ENCODE measurements at regions not wholly inside any gene's neighbourhood (a gene's known extent, or its start where the extent isn't known, plus 50 kb on each side); places are given as distances from the start of the nearest gene placed in this dataset.
"Not testable (repeated sequence)": the region's sequence is repeated elsewhere in the genome, so short reads cannot be mapped to it uniquely, and the experiment has no call there.

DNA sequence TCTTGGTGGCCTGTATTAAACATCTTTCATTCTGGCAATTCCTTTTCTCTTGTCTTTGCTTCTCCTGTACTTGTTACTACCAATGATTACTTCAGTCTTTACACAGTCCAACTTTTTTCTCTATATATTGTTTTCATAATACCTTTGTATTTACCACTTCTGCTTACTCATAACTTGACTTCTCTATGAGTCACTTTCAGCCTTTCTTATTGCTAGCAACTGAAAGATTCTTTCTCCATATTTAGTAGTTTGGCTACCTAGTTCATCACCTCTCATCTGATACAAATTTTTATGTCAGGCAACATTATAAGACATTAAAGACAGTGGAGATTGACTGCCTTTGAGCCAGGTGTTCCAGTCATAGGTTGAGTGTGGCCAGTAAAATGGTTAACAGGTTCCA, 893.3 kb downstream of the NAP1L3 start:
- TF ChIP-seq, protein P1, sequence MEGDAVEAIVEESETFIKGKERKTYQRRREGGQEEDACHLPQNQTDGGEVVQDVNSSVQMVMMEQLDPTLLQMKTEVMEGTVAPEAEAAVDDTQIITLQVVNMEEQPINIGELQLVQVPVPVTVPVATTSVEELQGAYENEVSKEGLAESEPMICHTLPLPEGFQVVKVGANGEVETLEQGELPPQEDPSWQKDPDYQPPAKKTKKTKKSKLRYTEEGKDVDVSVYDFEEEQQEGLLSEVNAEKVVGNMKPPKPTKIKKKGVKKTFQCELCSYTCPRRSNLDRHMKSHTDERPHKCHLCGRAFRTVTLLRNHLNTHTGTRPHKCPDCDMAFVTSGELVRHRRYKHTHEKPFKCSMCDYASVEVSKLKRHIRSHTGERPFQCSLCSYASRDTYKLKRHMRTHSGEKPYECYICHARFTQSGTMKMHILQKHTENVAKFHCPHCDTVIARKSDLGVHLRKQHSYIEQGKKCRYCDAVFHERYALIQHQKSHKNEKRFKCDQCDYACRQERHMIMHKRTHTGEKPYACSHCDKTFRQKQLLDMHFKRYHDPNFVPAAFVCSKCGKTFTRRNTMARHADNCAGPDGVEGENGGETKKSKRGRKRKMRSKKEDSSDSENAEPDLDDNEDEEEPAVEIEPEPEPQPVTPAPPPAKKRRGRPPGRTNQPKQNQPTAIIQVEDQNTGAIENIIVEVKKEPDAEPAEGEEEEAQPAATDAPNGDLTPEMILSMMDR (IDR thresholded peaks at IDR 0.05): not testable (repeated sequence)
- not testable (repeated sequence) for TF ChIP-seq EP300 (IDR thresholded peaks at IDR 0.05)

Measured in stomach (tissue), 4 donors.